ENCODE measurements at regions not wholly inside any gene's neighbourhood (a gene's known extent, or its start where the extent isn't known, plus 50 kb on each side); places are given as distances from the start of the nearest gene placed in this dataset.

- no peak for DNase-seq
Measured at GRCh38 chr2:56021579-56021978, 98.0 kb upstream of the EFEMP1 start.

GRCh38 chr2:56025469-56026193 is 102.0 kb upstream of the EFEMP1 start:
- DNase-seq: no peak

GRCh38 chr2:56026828-56027227 is 103.2 kb upstream of the EFEMP1 start:
- DNase-seq: no peak

GRCh38 chr2:56030062-56030461 is 106.5 kb upstream of the EFEMP1 start:
- DNase-seq: no peak

- no peak for DNase-seq
Measured at GRCh38 chr2:56030901-56031300, 107.3 kb upstream of the EFEMP1 start.

DNA sequence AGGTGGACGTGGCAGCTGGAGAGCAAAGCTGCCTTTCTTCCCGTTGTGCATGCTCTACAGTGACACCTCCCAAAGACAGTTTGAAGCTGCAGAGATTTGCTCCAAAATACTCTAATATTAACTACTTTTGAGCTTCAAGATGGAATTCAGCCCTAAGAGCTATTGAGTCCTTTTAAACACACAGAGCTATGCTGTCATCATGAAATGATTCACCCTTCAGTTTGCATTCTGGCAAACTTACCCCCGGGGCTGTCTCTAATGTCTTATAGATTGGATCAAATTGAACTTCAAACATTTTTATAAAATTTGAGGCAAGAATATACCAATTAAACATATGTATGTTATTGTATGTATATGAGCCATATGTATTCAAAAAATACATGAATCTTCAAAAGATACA is 110.7 kb upstream of the EFEMP1 start:
- DNase-seq: no peak

DNA sequence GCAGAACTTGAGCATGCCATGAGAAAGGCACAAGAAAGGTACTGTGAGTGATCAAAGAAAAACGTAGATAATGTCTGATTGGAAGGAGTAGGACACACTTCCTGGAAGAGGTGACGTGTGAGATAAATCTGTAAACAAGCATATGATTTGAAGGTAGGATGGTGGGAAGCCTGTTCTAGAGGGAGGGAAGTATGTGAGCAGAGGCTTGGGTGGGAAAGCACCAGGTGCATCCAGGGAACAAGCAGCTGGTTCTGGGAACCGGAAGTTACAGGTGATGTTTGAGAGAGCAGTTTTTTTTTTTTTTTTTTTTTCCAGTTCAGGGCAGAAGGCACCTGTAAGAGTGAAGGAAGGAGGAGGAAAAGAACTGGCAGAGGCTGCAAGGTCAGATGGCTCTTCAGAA is 116.6 kb upstream of the EFEMP1 start:
- no peak for DNase-seq

- DNase-seq: no peak
Measured at GRCh38 chr2:56040834-56041233, 117.3 kb upstream of the EFEMP1 start.

GRCh38 chr2:56047136-56047535 is 123.6 kb upstream of the EFEMP1 start:
- DNase-seq: no peak

GRCh38 chr2:56049233-56049845 is 125.8 kb upstream of the EFEMP1 start:
- DNase-seq: no peak

DNA sequence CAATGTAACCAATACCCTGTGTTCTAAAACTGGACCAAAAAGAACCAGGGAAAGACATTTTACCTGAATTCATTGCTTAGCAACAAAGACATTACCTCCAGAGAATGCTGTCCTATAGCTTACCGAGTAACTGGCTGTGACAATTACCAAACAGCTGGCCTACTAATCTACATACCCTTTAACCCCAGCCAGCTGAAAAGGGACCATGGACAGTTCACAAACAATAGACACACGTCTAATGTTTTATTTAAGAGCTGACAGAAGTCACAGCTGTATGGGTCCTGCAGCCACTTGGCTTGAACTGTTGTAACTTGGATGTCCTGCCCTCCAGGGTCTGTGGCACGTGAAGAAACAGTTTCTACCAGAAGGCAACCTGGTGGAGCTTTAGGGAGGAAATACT is 130.1 kb upstream of the EFEMP1 start:
- DNase-seq: no peak

DNA sequence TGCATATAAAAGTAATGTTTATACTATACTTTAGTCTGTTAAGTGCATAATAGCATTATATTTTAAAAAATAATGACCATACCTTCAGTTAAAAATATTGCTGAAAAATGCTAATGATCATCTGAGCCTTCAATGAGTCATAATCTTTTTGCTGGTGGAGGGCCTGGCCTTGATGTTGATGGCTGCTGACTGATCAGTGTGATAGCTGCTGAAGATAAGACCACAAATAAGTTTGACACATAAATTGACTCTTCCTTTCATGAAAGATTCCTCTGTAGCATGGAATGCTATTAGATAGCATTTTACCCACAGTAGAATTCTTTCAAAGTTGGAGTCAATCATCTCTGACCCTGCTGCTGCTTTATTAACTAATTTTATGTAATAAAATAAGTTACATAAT is 128.4 kb upstream of the CCDC85A start:
- DNase-seq: no peak

GRCh38 chr2:56061327-56061726 is 122.5 kb upstream of the CCDC85A start:
- peak; percentile 3 for DNase-seq

DNA sequence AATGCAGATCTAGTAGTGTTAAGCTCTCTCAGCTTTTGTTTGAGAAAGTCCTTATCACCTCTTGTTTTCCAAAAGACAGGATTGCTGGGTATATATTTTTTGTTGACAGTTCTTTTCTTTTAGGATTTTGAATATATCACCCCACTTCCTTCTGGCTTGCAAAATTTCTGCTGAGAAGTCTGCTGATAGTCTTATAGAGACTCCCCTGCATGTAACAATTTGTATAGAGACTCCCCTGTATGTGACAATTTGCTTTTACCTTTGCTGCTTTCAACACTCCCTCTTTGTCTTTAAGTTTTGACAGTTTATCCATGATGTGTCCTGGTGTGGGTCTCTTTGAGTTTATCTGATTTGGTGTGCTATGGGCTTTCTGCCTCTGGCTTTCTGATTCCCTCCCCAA is 115.0 kb upstream of the CCDC85A start:
- no peak for DNase-seq

- peak; percentile 25 for DNase-seq
Measured at GRCh38 chr2:56077359-56077915, 106.4 kb upstream of the CCDC85A start.

- no peak for DNase-seq
Measured at GRCh38 chr2:56082665-56083064, 101.1 kb upstream of the CCDC85A start.

- no peak for DNase-seq
Measured at GRCh38 chr2:56084111-56084901, 99.5 kb upstream of the CCDC85A start.

DNA sequence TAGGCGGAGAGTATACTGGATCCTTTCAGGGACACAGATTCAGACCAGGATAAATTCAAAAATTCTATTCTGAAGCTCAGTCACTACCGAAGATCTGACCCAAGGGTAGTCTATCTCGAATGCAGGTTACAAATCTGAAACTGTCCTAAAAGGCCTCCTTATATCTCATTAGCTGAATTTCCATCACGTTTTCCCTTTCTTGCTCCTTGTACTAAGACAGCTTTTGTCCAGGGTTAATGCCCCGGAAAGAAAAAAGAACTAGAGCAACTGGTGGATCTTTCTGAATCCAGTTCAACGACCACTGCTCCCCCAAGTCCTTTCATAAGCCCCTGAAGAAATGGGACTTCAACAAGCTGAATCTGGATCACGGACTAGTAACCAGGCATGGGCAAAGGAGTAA is 97.5 kb upstream of the CCDC85A start:
- DNase-seq: no peak

DNA sequence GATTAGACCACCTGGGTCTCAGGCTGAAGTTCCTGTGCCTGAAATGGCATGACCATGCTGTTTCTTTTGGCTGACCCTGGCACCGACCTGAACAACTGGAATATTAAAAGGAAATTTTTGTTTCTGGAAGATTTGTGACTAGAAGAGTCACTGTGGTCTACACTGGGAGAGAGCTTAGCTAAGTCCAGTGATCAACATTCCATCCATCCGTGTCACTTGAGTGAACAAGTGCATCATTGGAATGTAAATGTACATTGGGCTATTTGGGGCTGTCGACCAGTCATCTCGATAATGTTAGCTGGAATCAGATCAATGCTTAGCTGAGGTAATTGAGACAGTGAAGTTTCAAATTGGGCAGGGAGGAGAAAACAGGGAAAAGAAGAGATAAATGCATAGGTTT is 95.4 kb upstream of the CCDC85A start:
- DNase-seq: no peak

- DNase-seq: no peak
Measured at GRCh38 chr2:56089931-56090330, 93.9 kb upstream of the CCDC85A start.

DNA sequence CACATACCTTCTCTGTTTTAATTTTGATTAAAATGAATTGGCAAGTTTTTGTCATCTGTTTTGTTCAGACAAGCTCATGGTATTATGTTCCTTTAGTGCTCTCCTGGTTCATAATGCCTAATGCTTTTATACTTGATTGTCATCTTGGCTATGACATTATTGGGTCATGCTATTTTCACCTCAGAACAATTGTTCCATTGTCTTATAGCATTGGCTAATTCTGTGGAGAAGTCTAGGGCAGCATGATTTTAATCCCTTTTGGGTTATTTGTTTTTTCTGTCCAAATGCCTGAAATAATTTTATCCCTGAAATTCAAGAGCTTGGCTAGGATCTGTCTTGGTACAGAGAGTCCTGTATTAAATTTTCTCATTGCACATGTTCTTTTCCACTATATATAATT is 83.8 kb upstream of the CCDC85A start:
- DNase-seq: no peak

DNA sequence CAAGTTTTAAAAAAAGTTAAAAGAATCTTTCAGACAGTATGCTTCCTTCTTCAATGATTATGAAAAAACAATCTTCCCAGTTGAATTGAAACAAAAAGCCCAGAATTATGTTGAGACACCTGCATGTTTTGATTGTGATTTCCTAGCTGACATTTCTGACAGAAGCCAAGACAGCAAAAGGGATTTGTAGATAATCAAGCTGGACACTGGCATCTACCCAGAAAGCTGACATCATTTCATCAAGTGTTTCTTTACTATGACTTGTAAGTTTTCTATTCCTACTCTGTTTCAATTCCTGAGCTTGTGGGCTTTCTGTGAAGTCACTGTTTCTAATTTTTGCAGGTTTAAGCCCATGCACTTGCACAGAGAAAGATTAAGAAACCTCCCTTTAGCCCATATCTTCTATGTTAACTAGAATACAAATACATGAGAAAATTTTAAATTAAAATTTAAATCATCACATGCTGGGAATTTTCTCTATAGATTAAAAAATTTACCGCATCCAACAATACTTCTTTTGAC is 82.9 kb upstream of the CCDC85A start:
- no peak for DNase-seq

DNA sequence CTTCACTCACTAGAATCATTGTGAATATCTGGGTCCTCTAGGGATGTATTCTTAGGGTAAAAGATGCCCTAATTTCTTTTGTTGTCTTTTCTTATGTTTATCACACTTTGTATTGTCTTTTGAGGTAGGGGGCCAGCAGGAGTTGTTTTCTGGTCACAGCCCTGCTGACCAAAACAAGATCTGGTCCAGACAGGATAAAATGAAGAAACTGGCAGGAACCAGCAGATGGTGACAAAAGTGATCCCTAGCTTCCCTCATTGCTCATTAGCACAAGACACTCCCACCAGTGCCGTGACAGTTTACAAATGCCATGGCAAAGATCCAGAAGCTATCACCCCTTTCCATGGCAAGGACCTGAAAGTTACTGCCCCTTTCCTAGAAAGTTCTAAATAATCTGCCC is 81.7 kb upstream of the CCDC85A start:
- no peak for DNase-seq

GRCh38 chr2:56102866-56103265 is 80.9 kb upstream of the CCDC85A start:
- DNase-seq: no peak

Data from NCI-H526 treated with DMSO at 0.1 percent for 48 hours (cell line).